PFSK-1 (cell line): ENCODE measurements at regions not wholly inside any gene's neighbourhood (a gene's known extent, or its start where the extent isn't known, plus 50 kb on each side); places are given as distances from the start of the nearest gene placed in this dataset.

Experiments
- FOXP2 ChIP-seq: optimal IDR thresholded peaks from 2 replicates; pipeline ENCODE3; 2011; ENCODE audit warnings: borderline replicate concordance, control low read depth, inconsistent platforms; ENCODE audit not compliant: insufficient read depth; ENCODE audit errors: extremely low read length, extremely low read depth
- POLR2AphosphoS5 ChIP-seq: IDR thresholded peaks from 2 replicates; pipeline ENCODE4 v1.6.1; 2012; ENCODE audit warnings: low read depth, mild to moderate bottlenecking, control low read depth, low read length, moderate library complexity
- REST ChIP-seq, 2 experiments: IDR thresholded peaks; 2 replicates each; pipeline versions ENCODE4 v1.6.1 to v1.8.0; 2011 to 2012; ENCODE audit warnings: low read depth in 2 of 2, low read length in 2 of 2, control low read depth in 1 of 2, inconsistent platforms in 1 of 2, mild to moderate bottlenecking in 1 of 2, moderate library complexity in 1 of 2; ENCODE audit not compliant: insufficient read depth in 1 of 2
- SIN3A ChIP-seq: IDR thresholded peaks from 2 replicates; pipeline ENCODE4 v1.6.1; 2012; ENCODE audit warnings: mild to moderate bottlenecking, low read length, moderate library complexity, borderline replicate concordance; ENCODE audit not compliant: insufficient read depth
- TAF1 ChIP-seq: IDR thresholded peaks from 2 replicates; pipeline ENCODE4 v1.6.1; 2012; ENCODE audit warnings: low read length, control low read depth, borderline replicate concordance; ENCODE audit not compliant: insufficient read depth

DNA sequence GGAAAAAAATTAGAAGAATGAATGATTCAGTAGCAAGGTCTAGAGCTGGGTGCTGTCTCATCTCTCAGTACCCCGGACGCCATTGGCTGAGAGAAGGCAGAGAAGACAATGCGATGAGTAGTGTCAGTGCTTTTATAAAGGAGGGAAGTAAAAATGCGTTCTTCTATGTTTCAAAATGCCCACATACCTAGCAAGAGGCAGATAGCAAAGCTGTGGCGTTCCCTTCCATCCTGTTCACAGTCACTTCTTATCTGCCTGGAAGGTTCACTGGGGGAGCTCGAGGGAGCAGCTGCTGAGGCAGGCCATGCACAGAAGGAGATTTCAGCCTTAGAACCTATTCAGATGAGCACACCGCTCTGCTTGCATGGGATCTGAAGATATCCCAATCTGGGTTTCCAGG is 234.0 kb downstream of the RPLP1 start:
- TF ChIP-seq SIN3A = no peak
- no peak for TF ChIP-seq FOXP2
- TF ChIP-seq TAF1 = no peak
- TF ChIP-seq POLR2AphosphoS5 = no peak
- TF ChIP-seq REST (IDR thresholded peaks at IDR 0.05; ENCODE audit: insufficient read depth in 1 of 2, low read depth in 2 of 2, low read length in 2 of 2) = no peak

DNA sequence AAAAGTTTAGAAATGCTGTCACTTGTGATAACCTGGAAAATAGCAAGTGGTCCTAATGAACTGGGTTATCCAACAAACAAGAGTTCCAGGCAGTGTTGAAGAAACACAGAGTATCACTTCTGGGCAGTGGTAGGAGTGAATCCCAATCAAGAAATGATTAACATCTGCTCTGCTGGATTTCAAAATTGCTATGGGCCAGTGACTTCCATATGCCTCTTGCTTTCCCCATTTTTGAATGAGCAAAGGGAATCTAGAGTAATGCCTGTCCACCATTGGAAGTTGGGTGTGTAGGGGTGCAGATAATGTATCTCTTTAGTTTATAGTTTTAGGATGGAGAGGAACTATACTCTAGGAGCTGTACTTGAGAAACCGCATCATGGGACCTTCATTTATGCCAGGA is 236.5 kb downstream of the RPLP1 start:
- TF ChIP-seq REST (IDR thresholded peaks at IDR 0.05; ENCODE audit: insufficient read depth in 1 of 2, low read depth in 2 of 2, low read length in 2 of 2) = no peak
- TF ChIP-seq TAF1 = no peak
- no peak for TF ChIP-seq FOXP2
- no peak for TF ChIP-seq SIN3A
- TF ChIP-seq POLR2AphosphoS5 = no peak

DNA sequence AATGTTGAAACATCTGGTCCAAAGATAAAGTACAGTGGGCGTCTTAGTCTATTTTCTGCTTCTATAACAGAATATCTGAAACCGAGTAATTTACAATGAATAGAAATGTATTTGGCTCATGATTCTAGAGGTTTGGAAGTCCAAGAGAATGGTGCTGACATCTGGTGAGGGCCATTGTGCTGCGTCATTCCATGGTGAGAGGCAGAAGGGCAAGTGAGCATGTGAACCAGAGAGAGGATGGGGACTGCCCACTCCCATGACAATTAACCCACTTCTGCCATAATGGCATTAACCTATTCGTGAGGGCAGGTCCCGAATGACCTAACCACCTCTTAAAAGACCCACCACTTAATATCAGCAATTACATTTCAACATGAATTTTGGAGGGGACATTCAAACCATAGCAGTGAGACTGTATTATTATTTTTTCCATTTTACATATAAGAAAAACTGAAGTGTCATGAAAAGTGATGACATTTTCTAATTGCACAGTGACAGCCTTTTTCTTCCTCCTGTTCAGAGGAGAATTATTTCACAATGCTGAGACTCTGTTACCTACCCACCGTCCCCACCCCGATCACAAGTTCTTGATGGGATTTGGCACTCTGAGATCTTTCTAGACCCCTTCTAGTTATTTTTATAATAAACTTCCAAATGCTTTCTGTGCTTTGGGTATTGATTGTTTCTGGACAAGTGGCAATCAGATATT is 238.8 kb downstream of the RPLP1 start:
- TF ChIP-seq POLR2AphosphoS5 (no peak), FOXP2 (no peak), SIN3A (no peak)

DNA sequence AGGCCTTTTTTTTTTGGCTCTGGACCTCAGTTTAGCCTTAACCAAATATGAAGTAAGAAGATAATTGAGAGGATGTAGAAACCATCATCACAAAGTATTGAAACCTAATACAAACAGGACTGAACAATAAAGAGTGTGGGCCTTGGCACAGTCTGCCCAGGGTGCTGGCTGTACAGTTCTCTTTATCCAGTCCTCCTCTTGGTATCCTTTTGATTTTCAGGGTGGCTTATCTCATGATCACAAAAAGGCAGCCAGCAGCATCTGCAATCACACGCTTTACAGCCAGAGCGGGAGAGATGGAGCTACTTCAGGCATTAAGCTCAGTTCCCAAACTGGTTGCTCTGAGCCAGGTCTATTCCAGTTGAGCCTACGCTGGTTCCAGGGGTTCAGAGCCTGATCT is 239.7 kb downstream of the RPLP1 start:
- TF ChIP-seq FOXP2 = no peak
- no peak for TF ChIP-seq SIN3A
- TF ChIP-seq POLR2AphosphoS5 = no peak
- no peak for TF ChIP-seq TAF1
- TF ChIP-seq REST (IDR thresholded peaks at IDR 0.05; ENCODE audit: insufficient read depth in 1 of 2, low read depth in 2 of 2, low read length in 2 of 2) = no peak

DNA sequence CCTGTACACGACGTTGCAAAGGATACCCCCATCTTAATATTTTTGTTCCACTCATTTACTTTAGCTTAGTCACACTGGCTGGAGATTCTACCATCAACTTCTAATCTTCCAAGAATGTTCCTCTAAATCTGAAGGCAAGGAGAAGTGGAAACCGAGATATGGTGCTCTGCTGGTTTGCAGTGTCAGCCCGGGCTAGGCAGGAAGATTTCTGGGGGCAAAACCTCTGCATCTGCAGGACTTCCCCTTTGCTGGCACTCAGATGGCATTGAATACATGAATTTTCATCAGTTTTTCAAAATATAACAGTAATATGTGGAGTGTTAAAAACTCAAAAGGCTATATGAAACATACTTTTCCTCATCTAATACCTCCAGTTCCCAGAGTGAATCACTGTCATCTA is 240.4 kb downstream of the RPLP1 start:
- TF ChIP-seq FOXP2 = no peak
- TF ChIP-seq REST (IDR thresholded peaks at IDR 0.05; ENCODE audit: insufficient read depth in 1 of 2, low read depth in 2 of 2, low read length in 2 of 2) = no peak
- TF ChIP-seq POLR2AphosphoS5 = no peak
- TF ChIP-seq TAF1 = no peak
- TF ChIP-seq SIN3A = no peak
